ENCODE measurements at regions not wholly inside any gene's neighbourhood (a gene's known extent, or its start where the extent isn't known, plus 50 kb on each side); places are given as distances from the start of the nearest gene placed in this dataset.

GRCh38 chr5:120358949-120359348 lies 105.2 kb upstream of the PRR16 start:
- TF ChIP-seq ZNF560 (tag by site-specific recombination; IDR thresholded peaks at IDR 0.05; ENCODE audit: borderline replicate concordance): no peak
- TF ChIP-seq, protein P1, sequence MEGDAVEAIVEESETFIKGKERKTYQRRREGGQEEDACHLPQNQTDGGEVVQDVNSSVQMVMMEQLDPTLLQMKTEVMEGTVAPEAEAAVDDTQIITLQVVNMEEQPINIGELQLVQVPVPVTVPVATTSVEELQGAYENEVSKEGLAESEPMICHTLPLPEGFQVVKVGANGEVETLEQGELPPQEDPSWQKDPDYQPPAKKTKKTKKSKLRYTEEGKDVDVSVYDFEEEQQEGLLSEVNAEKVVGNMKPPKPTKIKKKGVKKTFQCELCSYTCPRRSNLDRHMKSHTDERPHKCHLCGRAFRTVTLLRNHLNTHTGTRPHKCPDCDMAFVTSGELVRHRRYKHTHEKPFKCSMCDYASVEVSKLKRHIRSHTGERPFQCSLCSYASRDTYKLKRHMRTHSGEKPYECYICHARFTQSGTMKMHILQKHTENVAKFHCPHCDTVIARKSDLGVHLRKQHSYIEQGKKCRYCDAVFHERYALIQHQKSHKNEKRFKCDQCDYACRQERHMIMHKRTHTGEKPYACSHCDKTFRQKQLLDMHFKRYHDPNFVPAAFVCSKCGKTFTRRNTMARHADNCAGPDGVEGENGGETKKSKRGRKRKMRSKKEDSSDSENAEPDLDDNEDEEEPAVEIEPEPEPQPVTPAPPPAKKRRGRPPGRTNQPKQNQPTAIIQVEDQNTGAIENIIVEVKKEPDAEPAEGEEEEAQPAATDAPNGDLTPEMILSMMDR (tag by site-specific recombination; IDR thresholded peaks at IDR 0.05): no peak
- TF ChIP-seq YY1 (tag by site-specific recombination; IDR thresholded peaks at IDR 0.05): no peak
- no peak for TF ChIP-seq GLI4 (tag by site-specific recombination; IDR thresholded peaks at IDR 0.05)
- TF ChIP-seq PBX3 (CRISPR knock-in tag; IDR thresholded peaks at IDR 0.05): no peak
- TF ChIP-seq ZNF274 (IDR thresholded peaks at IDR 0.05; ENCODE audit: low read length): no peak
- no peak for TF ChIP-seq ZNF274 (tag by site-specific recombination; IDR thresholded peaks at IDR 0.05; ENCODE audit: borderline replicate concordance)
- TF ChIP-seq, protein P2, sequence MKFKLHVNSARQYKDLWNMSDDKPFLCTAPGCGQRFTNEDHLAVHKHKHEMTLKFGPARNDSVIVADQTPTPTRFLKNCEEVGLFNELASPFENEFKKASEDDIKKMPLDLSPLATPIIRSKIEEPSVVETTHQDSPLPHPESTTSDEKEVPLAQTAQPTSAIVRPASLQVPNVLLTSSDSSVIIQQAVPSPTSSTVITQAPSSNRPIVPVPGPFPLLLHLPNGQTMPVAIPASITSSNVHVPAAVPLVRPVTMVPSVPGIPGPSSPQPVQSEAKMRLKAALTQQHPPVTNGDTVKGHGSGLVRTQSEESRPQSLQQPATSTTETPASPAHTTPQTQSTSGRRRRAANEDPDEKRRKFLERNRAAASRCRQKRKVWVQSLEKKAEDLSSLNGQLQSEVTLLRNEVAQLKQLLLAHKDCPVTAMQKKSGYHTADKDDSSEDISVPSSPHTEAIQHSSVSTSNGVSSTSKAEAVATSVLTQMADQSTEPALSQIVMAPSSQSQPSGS (tag by site-specific recombination; IDR thresholded peaks at IDR 0.05; ENCODE audit: low read depth): no peak
- TF ChIP-seq ZNF292 (tag by site-specific recombination; IDR thresholded peaks at IDR 0.05; ENCODE audit: borderline replicate concordance, low read depth): no peak
- TF ChIP-seq ZNF426 (tag by site-specific recombination; IDR thresholded peaks at IDR 0.05): no peak

Data from HEK293 (cell line).